ENCODE measurements at regions not wholly inside any gene's neighbourhood (a gene's known extent, or its start where the extent isn't known, plus 50 kb on each side); places are given as distances from the start of the nearest gene placed in this dataset.

DNA sequence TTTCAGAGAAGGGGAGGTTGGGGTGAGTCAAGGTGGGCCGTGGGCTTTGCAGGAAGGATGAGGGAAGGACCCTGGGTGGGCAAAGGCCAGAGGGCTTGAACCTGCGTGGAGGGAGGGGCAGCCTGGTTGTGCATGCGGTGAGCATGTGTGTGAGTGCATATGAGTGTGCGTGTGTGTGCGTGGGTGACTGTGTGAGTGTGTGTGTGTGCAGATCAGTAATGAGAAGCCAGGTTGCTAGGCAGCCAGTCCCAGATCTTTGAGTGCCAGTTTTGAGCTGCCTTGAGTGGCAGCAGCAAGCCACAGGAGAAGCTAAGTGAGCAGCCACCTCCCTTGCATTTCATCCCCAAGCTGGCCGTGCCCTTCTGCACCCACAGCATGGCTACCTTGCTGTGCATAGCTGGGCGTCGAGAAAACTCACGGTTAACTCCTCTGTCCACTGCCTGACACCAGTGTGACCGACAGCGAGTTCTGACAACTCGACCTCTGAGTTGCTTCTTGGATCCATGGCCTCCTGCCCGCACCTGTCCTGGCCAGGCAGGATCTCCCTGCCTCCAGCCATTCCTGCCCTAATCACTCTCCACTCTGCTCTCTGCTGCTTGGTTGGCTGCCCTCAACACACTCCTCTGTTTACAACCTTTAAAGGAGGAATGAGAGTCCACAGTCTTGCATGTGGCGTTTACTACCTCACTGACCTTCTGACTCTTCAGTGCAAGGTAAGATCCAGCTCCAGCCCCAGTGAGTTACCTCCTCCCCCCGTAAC lies 775.4 kb downstream of the TYW1 start:
- Histone ChIP-seq H3K9ac (ENCODE audit: low read length in 3 of 3) (no peak overlapping the region), H3K4me1 (ENCODE audit: control insufficient read depth in 2 of 3, insufficient read depth in 2 of 3, low read depth in 1 of 3, low read length in 3 of 3) (no peaks in the 10 kb centered on the region), H3K9me3 (ENCODE audit: control insufficient read depth in 2 of 3, insufficient read depth in 1 of 3, low read length in 3 of 3) (peaks cover 0 to under 1% (median 0%) of the 10 kb centered on the region in 3 donors), H3K4me3 (ENCODE audit: low read length in 3 of 3) (no peak overlapping the region), H3K27me3 (ENCODE audit: control insufficient read depth, insufficient read depth, low read length) (no peaks in the 10 kb centered on the region), H3K36me3 (ENCODE audit: control insufficient read depth in 2 of 3, insufficient read depth in 3 of 3, low read length in 3 of 3) (no peaks in the 10 kb centered on the region), H3K27ac (ENCODE audit: low read depth in 2 of 2, low read length in 2 of 2) (no peak overlapping the region)
- intact Hi-C loops (cut with DNase I), result no loop called here
- FAIRE-seq, result no peak
- TF ChIP-seq, protein P1, sequence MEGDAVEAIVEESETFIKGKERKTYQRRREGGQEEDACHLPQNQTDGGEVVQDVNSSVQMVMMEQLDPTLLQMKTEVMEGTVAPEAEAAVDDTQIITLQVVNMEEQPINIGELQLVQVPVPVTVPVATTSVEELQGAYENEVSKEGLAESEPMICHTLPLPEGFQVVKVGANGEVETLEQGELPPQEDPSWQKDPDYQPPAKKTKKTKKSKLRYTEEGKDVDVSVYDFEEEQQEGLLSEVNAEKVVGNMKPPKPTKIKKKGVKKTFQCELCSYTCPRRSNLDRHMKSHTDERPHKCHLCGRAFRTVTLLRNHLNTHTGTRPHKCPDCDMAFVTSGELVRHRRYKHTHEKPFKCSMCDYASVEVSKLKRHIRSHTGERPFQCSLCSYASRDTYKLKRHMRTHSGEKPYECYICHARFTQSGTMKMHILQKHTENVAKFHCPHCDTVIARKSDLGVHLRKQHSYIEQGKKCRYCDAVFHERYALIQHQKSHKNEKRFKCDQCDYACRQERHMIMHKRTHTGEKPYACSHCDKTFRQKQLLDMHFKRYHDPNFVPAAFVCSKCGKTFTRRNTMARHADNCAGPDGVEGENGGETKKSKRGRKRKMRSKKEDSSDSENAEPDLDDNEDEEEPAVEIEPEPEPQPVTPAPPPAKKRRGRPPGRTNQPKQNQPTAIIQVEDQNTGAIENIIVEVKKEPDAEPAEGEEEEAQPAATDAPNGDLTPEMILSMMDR (IDR thresholded peaks at IDR 0.05; ENCODE audit: borderline replicate concordance, extremely low read depth, insufficient read depth), result no peak
- no peak for DNase-seq

DNA sequence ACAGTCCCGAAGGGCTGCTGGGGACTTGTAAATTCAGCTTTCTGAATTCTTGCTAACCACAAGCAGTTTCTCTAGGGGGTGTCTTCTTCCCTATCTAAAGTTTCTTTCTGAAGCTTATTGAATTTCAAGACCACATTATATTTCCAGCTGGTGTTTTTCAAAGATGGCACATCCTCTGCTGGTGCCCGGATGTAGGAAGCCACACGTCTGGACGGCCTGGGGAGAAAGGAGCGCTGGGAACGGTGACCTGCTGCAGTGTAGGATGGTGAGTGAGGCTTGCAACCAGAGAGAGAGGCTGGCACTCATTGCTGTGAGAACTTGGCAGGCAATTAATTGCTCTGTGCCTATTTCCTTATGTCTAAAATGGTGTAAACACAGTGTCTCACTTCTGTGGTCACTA lies 776.4 kb downstream of the TYW1 start:
- no peak overlapping the region for H3K27ac ChIP-seq (ENCODE audit: low read depth in 2 of 2, low read length in 2 of 2)
- H3K4me1 ChIP-seq (ENCODE audit: control insufficient read depth in 2 of 3, insufficient read depth in 2 of 3, low read depth in 1 of 3, low read length in 3 of 3), result no peaks in the 10 kb centered on the region
- H3K4me3 ChIP-seq (ENCODE audit: low read length in 3 of 3), result no peak overlapping the region
- H3K9ac ChIP-seq (ENCODE audit: low read length in 3 of 3), result no peak overlapping the region
- intact Hi-C loops (cut with DNase I), result no loop called here
- FAIRE-seq (no peak), DNase-seq (peak in 3 of 5 donors; percentile 36 to 72 (median 67))
- H3K27me3 ChIP-seq (ENCODE audit: control insufficient read depth, insufficient read depth, low read length), result no peaks in the 10 kb centered on the region
- TF ChIP-seq, protein P1 (IDR thresholded peaks at IDR 0.05; ENCODE audit: borderline replicate concordance, extremely low read depth, insufficient read depth), result no peak
- no peaks in the 10 kb centered on the region for H3K36me3 ChIP-seq (ENCODE audit: control insufficient read depth in 2 of 3, insufficient read depth in 3 of 3, low read length in 3 of 3)
- no peaks in the 10 kb centered on the region for H3K9me3 ChIP-seq (ENCODE audit: control insufficient read depth in 2 of 3, insufficient read depth in 1 of 3, low read length in 3 of 3)

DNA sequence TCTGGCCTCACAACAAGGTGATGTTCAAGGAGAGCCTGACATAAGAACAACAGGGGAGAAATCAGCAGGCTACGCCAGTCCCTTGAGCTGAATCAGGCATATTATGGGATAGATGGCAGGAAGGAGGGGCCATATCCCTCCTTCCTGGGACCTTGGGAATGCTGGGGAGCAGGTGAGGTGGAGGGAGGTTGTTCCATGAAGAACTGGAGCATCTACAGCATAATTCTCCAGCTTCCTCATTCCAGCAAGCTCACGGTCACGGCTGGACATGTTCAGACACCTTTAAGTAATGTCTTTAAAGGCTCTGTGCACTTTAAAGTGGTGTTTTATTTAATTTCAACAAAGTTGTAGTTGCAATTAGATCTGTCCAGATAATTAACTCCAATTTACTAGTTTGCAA lies 780.5 kb downstream of the TYW1 start:
- FAIRE-seq (no peak), DNase-seq (peak in 1 of 5 donors; percentile 66)
- intact Hi-C loops (cut with DNase I), result no loop called here
- H3K9me3 ChIP-seq (ENCODE audit: control insufficient read depth in 2 of 3, insufficient read depth in 1 of 3, low read length in 3 of 3), result no peaks in the 10 kb centered on the region
- H3K4me3 ChIP-seq (ENCODE audit: low read length in 3 of 3), result no peak overlapping the region
- H3K27me3 ChIP-seq (ENCODE audit: control insufficient read depth, insufficient read depth, low read length), result no peaks in the 10 kb centered on the region
- H3K9ac ChIP-seq (ENCODE audit: low read length in 3 of 3), result no peak overlapping the region
- no peak overlapping the region for H3K27ac ChIP-seq (ENCODE audit: low read depth in 2 of 2, low read length in 2 of 2)
- no peaks in the 10 kb centered on the region for H3K36me3 ChIP-seq (ENCODE audit: control insufficient read depth in 2 of 3, insufficient read depth in 3 of 3, low read length in 3 of 3)
- no peaks in the 10 kb centered on the region for H3K4me1 ChIP-seq (ENCODE audit: control insufficient read depth in 2 of 3, insufficient read depth in 2 of 3, low read depth in 1 of 3, low read length in 3 of 3)
- TF ChIP-seq, protein P1 (IDR thresholded peaks at IDR 0.05; ENCODE audit: borderline replicate concordance, extremely low read depth, insufficient read depth), result no peak

All from kidney (tissue), 13 donors.